ENCODE measurements at regions not wholly inside any gene's neighbourhood (a gene's known extent, or its start where the extent isn't known, plus 50 kb on each side); places are given as distances from the start of the nearest gene placed in this dataset.

GRCh38 chr15:93176065-93176464 is 87.1 kb upstream of the RGMA start:
- in situ Hi-C loops (cut with HindIII; ENCODE audit: low pct_unique_long_range_greater_than_20kb, low sequenced_read_pairs): no loop called here
- no peak for TF ChIP-seq JUND (IDR thresholded peaks at IDR 0.05; ENCODE audit: low read depth)
- no peak for DNase-seq (ENCODE audit: low read depth in 1 of 2, low spot score in 1 of 2)

DNA sequence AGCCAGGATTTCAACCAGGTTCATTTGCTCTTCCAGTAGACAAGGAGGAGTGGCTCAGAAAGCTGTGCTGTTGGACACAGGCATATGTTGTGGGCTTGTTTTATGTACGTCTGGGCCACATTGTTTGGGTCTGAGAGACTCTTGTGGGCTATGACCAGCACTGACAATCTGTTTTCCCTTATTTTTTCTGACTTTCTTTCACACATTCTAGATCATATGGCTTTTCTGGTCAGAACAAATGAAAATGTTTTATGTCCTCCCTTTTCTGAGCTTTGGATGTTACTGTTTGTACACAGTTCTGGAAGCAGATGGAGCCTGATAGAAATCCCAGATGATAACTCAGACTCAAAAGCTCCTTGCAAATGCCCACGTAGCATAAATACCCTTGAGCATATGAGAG is 85.8 kb upstream of the RGMA start:
- TF ChIP-seq JUND (IDR thresholded peaks at IDR 0.05; ENCODE audit: low read depth): no peak
- in situ Hi-C loops (cut with HindIII; ENCODE audit: low pct_unique_long_range_greater_than_20kb, low sequenced_read_pairs): no loop called here
- DNase-seq (ENCODE audit: low read depth in 1 of 2, low spot score in 1 of 2): no peak

GRCh38 chr15:93173369-93173768 is 84.4 kb upstream of the RGMA start:
- in situ Hi-C loops (cut with HindIII; ENCODE audit: low pct_unique_long_range_greater_than_20kb, low sequenced_read_pairs): no loop called here
- no peak for DNase-seq (ENCODE audit: low read depth in 1 of 2, low spot score in 1 of 2)
- no peak for TF ChIP-seq JUND (IDR thresholded peaks at IDR 0.05; ENCODE audit: low read depth)

GRCh38 chr15:93171476-93171875 is 82.5 kb upstream of the RGMA start:
- no peak for DNase-seq (ENCODE audit: low read depth in 1 of 2, low spot score in 1 of 2)
- no peak for TF ChIP-seq JUND (IDR thresholded peaks at IDR 0.05; ENCODE audit: low read depth)
- in situ Hi-C loops (cut with HindIII; ENCODE audit: low pct_unique_long_range_greater_than_20kb, low sequenced_read_pairs): no loop called here

DNA sequence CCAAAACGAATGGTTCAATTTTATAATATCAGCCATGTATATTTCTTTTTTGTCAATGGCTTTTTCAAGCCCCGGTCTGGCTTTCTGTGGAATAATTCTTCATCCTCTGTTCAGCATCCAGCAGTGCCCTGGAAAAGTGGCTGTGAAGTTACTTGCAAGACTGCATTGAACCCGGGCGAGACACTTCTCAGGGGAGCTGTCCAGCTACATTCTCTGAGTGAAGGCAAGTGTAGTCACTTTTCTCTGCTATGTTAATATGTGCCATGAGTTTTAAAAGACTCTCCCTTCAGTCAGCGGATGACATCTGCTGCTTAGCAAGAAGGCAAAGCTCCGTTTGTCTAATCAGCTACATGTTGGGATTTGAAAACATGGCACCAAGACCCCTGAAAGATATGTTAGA is 81.3 kb upstream of the RGMA start:
- DNase-seq (ENCODE audit: low read depth in 1 of 2, low spot score in 1 of 2): peak in 1 of 2 experiments; percentile 65
- no peak for TF ChIP-seq JUND (IDR thresholded peaks at IDR 0.05; ENCODE audit: low read depth)
- in situ Hi-C loops (cut with HindIII; ENCODE audit: low pct_unique_long_range_greater_than_20kb, low sequenced_read_pairs): no loop called here

DNA sequence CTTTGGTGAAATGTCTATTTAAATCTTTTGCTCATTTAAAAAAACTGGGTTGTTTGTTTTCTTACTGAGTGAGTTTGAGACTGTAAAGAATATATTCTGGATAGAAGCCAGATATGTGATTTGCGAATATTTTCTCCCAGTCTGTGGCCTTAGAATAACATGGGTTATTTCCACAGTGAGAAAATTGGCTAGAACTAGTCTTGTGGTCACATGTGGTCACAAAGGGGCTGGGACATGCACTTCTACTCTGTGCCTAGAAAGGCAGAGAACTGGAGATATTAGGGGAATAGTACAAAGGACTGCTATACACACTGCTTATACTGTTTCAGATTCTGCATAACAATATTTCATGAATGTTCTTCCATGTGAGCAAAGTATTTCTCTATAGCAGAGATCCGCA is 79.9 kb upstream of the RGMA start:
- TF ChIP-seq JUND (IDR thresholded peaks at IDR 0.05; ENCODE audit: low read depth): no peak
- no peak for DNase-seq (ENCODE audit: low read depth in 1 of 2, low spot score in 1 of 2)
- in situ Hi-C loops (cut with HindIII; ENCODE audit: low pct_unique_long_range_greater_than_20kb, low sequenced_read_pairs): no loop called here

DNA sequence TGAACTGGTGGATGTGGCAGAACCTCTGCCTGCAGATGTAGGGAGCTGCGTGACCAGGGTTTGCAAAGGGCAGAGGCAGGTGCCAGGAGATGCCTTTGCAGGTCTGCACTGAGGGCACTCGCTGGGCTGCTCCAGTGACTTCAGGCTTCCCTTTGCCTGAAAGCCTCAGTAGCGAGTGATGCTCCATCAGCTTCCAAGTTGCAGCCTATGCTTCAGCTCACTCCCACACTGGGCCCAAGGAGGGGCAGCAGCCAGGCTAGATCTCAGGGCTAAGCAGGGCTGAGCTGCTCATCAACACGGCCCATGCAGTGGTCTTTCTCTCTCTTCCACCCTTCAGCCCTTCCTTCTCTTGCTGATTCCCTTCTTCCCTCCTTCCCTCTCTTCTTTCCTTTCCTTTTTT is 78.3 kb upstream of the RGMA start:
- no peak for DNase-seq (ENCODE audit: low read depth in 1 of 2, low spot score in 1 of 2)
- TF ChIP-seq JUND (IDR thresholded peaks at IDR 0.05; ENCODE audit: low read depth): no peak
- in situ Hi-C loops (cut with HindIII; ENCODE audit: low pct_unique_long_range_greater_than_20kb, low sequenced_read_pairs): no loop called here

- TF ChIP-seq JUND (IDR thresholded peaks at IDR 0.05; ENCODE audit: low read depth): no peak
- DNase-seq (ENCODE audit: low read depth in 1 of 2, low spot score in 1 of 2): no peak
- in situ Hi-C loops (cut with HindIII; ENCODE audit: low pct_unique_long_range_greater_than_20kb, low sequenced_read_pairs): no loop called here
These were observed 77.7 kb upstream of the RGMA start for GRCh38 chr15:93166675-93167074.

GRCh38 chr15:93165734-93166470 is 76.9 kb upstream of the RGMA start:
- no peak for TF ChIP-seq JUND (IDR thresholded peaks at IDR 0.05; ENCODE audit: low read depth)
- in situ Hi-C loops (cut with HindIII; ENCODE audit: low pct_unique_long_range_greater_than_20kb, low sequenced_read_pairs): no loop called here
- DNase-seq (ENCODE audit: low read depth in 1 of 2, low spot score in 1 of 2): no peak

- in situ Hi-C loops (cut with HindIII; ENCODE audit: low pct_unique_long_range_greater_than_20kb, low sequenced_read_pairs): no loop called here
- DNase-seq (ENCODE audit: low read depth in 1 of 2, low spot score in 1 of 2): no peak
- no peak for TF ChIP-seq JUND (IDR thresholded peaks at IDR 0.05; ENCODE audit: low read depth)
These were observed 75.4 kb upstream of the RGMA start for GRCh38 chr15:93164409-93164808.

DNA sequence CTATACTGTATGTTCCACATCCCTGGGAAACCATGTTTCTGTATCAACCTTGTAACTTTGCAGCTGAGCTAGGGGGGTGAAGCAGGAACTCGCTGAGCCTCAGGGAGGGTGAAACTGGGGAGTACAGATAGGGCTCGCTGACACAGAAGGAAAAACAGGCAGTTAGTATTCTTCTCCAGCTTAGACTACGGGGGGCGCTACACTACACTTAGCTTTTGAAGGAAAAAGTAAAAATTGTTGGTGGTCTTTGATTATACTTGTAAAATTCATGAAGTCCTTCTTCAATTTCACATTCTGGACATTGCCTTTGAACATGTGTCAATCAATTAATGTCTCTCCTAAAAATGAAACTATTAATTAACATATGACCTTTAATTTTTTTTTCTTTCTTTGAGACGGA is 73.5 kb upstream of the RGMA start:
- TF ChIP-seq JUND (IDR thresholded peaks at IDR 0.05; ENCODE audit: low read depth): no peak
- in situ Hi-C loops (cut with HindIII; ENCODE audit: low pct_unique_long_range_greater_than_20kb, low sequenced_read_pairs): no loop called here
- DNase-seq (ENCODE audit: low read depth in 1 of 2, low spot score in 1 of 2): no peak

DNA sequence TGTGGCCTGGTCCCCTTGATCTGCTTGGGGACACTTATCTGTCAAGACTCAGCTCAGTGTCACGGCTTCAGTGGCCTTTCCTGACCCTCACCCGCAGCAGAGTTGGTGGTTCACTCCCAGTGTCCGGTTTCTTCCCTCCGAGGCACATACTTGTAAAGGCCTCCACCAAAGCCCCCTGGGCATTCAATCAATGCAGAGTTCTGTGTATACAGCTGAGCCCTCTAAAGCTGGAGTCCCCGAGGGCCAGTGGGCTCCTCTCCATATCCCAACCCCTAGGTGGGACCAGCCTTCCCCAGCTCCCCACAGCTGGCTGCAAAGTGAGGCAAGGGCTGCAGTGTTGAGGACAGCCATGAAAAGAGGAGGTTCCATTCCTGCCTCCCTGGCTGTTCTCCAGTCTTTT is 70.9 kb upstream of the RGMA start:
- no peak for TF ChIP-seq JUND (IDR thresholded peaks at IDR 0.05; ENCODE audit: low read depth)
- in situ Hi-C loops (cut with HindIII; ENCODE audit: low pct_unique_long_range_greater_than_20kb, low sequenced_read_pairs): no loop called here
- no peak for DNase-seq (ENCODE audit: low read depth in 1 of 2, low spot score in 1 of 2)

DNA sequence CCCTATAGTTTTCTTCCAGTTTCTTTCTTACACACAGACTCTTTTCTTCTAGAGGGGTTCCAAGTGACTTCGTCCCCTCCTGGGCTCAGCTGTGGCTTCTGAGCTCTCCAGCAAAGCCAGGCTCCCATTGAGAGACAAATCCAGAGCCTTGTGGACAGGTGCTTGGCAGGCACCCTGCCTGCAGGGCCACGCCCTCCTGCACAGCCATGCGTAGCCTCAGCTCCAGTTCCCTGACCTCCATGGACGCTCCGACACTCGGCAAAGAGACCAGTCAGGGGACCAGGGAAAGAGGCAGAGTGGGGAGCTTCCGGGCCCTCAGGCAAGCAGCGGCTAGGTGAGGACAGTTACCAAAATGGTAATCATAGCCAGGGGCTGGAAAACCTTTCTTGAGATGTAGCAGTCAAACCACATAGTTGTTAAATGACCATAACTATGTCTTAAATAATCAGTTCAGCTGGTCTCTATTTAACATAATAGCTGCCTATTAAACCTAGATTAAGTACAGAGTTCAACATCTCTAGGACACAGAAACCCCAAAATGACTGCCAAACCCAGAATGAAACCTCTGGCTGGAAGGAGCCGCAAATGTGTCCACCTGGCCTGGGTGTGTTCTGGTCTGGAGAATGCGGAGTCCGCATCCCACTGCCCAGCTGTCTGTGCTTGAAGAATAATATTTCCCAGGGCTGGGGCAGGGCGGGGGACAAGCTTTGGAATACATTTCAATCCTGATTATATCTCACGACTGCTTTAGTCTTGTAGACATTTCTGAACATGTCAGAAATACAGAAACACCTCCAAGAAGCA is 69.3 kb upstream of the RGMA start:
- TF ChIP-seq JUND (IDR thresholded peaks at IDR 0.05; ENCODE audit: low read depth): no peak
- no peak for DNase-seq (ENCODE audit: low read depth in 1 of 2, low spot score in 1 of 2)
- in situ Hi-C loops (cut with HindIII; ENCODE audit: low pct_unique_long_range_greater_than_20kb, low sequenced_read_pairs): no loop called here

Data from T47D (cell line).